Body of pancreas (tissue), 4 donors: ENCODE measurements at regions not wholly inside any gene's neighbourhood (a gene's known extent, or its start where the extent isn't known, plus 50 kb on each side); places are given as distances from the start of the nearest gene placed in this dataset.
"Not testable (repeated sequence)": the region's sequence is repeated elsewhere in the genome, so short reads cannot be mapped to it uniquely, and the experiment has no call there.

Experiments used
- ATAC-seq: fragments of 150-250 bp; one replicate; pipeline ENCODE4 v1.9.1; 2016
- DNase-seq, 4 donors: peaks; one replicate each; pipeline ENCODE4 v3.0.0-alpha.2; 2019
- H3K27ac ChIP-seq, 4 donors: fragments of 200-600 bp; sonication (generic); 1 replicate in 3 of 4; 2 replicates in 1 of 4; pipeline versions ENCODE4 v1.5.1 to v1.6.1; 2016 to 2019; ENCODE audit warnings: mild to moderate bottlenecking in 1 of 4, mixed read lengths in 1 of 4, moderate library complexity in 1 of 4
- H3K27me3 ChIP-seq, 2 donors: fragments of 200-600 bp; sonication (generic); one replicate each; pipeline ENCODE4 v1.6.0; 2016; ENCODE audit warnings: mild to moderate bottlenecking in 1 of 2
- H3K36me3 ChIP-seq, 2 donors: fragments of 200-600 bp; sonication (generic); replicated peaks in 1 of 2; 2 replicates each; pipeline ENCODE4 v1.5.1; 2016; ENCODE audit warnings: low read depth in 2 of 2; ENCODE audit not compliant: insufficient read depth in 1 of 2
- H3K4me1 ChIP-seq: fragments of 200-600 bp; sonication (generic); one replicate; pipeline ENCODE4 v1.6.0; 2016
- H3K4me3 ChIP-seq, 2 donors: fragments of 200-600 bp; sonication (generic); 1 replicate in 1 of 2; 2 replicates in 1 of 2; pipeline ENCODE4 v1.5.1; 2016 to 2019
- H3K9me3 ChIP-seq, 3 donors: fragments of 200-600 bp; sonication (generic); 1 replicate in 2 of 3; 2 replicates in 1 of 3; pipeline ENCODE4 v1.5.1; 2016
- CTCF ChIP-seq, 7 experiments: fragments of 450-650 bp in 4 of 7; fragments of 200-600 bp in 3 of 7; sonication (generic) in 3 of 7; IDR thresholded peaks; one replicate each; pipeline ENCODE4 v1.5.1; 2016 to 2019; ENCODE audit warnings: antibody characterized with exemption in 7 of 7
- POLR2A ChIP-seq, 3 donors: fragments of 450-650 bp; IDR thresholded peaks; one replicate each; pipeline ENCODE4 v1.6.1; 2016; ENCODE audit warnings: antibody characterized with exemption in 3 of 3, mild to moderate bottlenecking in 2 of 3
- WGBS, 2 donors: methylation state at CpG; one replicate each; pipeline ENCODE4 v1.1.5; 2017; 5-methylcytosine and 5-hydroxymethylcytosine counted together
- intact Hi-C: fragments of 100-400 bp; cut with DNase I; formaldehyde crosslinking; loops from one replicate; pipeline ENCODE4 v1.15.1; 2023

- ATAC-seq (peak; percentile 34), DNase-seq (peak in 3 of 4 donors; percentile 32 to 51 (median 47))
- Histone ChIP-seq H3K9me3 (peaks cover 0 to 4% (median 0%) of the 10 kb centered on the region in 3 donors), H3K27ac (no peak overlapping the region), H3K4me3 (no peak overlapping the region), H3K4me1 (no peaks in the 10 kb centered on the region), H3K27me3 (no peaks in the 10 kb centered on the region), H3K36me3 (no peaks in the 10 kb centered on the region)
- intact Hi-C loops: no loop called here
- 59 to 72% methylated on average over 7 to 9 of the region's 9 CpGs for WGBS, 2 donors
- no peak for TF ChIP-seq CTCF (IDR thresholded peaks at IDR 0.05)
- TF ChIP-seq POLR2A (IDR thresholded peaks at IDR 0.05): peak in 1 of 3 donors; percentile 23
Observed at GRCh38 chr15:20340331-20340811, 201.2 kb downstream of the GOLGA6L6 start.

- DNase-seq: peak in 1 of 4 donors; percentile 5
Observed at GRCh38 chr15:20339086-20339791, 202.4 kb downstream of the GOLGA6L6 start.

GRCh38 chr15:20338671-20339070 is 202.9 kb downstream of the GOLGA6L6 start:
- DNase-seq, H3K27ac ChIP-seq, H3K9me3 ChIP-seq, ATAC-seq, H3K4me3 ChIP-seq, H3K4me1 ChIP-seq, H3K36me3 ChIP-seq, H3K27me3 ChIP-seq, intact Hi-C loops: not testable (repeated sequence)
- 68 to 69% methylated on average over 12 to 13 of the region's 13 CpGs for WGBS, 2 donors

More at GRCh38 chr15:20339086-20339791, 202.4 kb downstream of the GOLGA6L6 start:
- H3K36me3 ChIP-seq, intact Hi-C loops, H3K4me3 ChIP-seq, H3K27me3 ChIP-seq, ATAC-seq, H3K9me3 ChIP-seq, H3K4me1 ChIP-seq, H3K27ac ChIP-seq: not testable (repeated sequence)
- 52 to 55% methylated on average over 16 to 17 of the region's 17 CpGs for WGBS, 2 donors

GRCh38 chr15:20337238-20337637 is 204.4 kb downstream of the GOLGA6L6 start:
- intact Hi-C loops, H3K4me1 ChIP-seq, DNase-seq, H3K27me3 ChIP-seq, H3K9me3 ChIP-seq, H3K36me3 ChIP-seq, H3K4me3 ChIP-seq, H3K27ac ChIP-seq, ATAC-seq: not testable (repeated sequence)
- WGBS, 2 donors: 79% methylated on average over 5 of the region's 5 CpGs

GRCh38 chr15:20334451-20334850 is 207.1 kb downstream of the GOLGA6L6 start:
- H3K9me3 ChIP-seq, DNase-seq, H3K36me3 ChIP-seq, intact Hi-C loops, ATAC-seq, H3K4me1 ChIP-seq, H3K27me3 ChIP-seq, H3K27ac ChIP-seq, H3K4me3 ChIP-seq: not testable (repeated sequence)
- 83 to 100% methylated on average over 1 to 2 of the region's 6 CpGs for WGBS, 2 donors

- H3K27me3 ChIP-seq, H3K4me1 ChIP-seq, H3K27ac ChIP-seq, ATAC-seq, DNase-seq, H3K4me3 ChIP-seq, H3K36me3 ChIP-seq, H3K9me3 ChIP-seq, intact Hi-C loops: not testable (repeated sequence)
- WGBS, 2 donors: no CpG with 5 or more reads among the region's 4 CpGs
Observed at GRCh38 chr15:20325751-20326150, 215.8 kb downstream of the GOLGA6L6 start.

- 27 to 32% methylated on average over 2 of the region's 2 CpGs for WGBS, 2 donors
- intact Hi-C loops, H3K4me1 ChIP-seq, H3K27me3 ChIP-seq, H3K27ac ChIP-seq, ATAC-seq, H3K9me3 ChIP-seq, H3K4me3 ChIP-seq, H3K36me3 ChIP-seq, DNase-seq: not testable (repeated sequence)
Observed at GRCh38 chr15:20317132-20317531, 224.5 kb downstream of the GOLGA6L6 start.

GRCh38 chr15:20311014-20311680 is 230.5 kb downstream of the GOLGA6L6 start:
- intact Hi-C loops, H3K36me3 ChIP-seq, H3K4me3 ChIP-seq, ATAC-seq, H3K27me3 ChIP-seq, H3K4me1 ChIP-seq, DNase-seq, H3K27ac ChIP-seq, H3K9me3 ChIP-seq: not testable (repeated sequence)
- 74 to 77% methylated on average over 12 to 15 of the region's 23 CpGs for WGBS, 2 donors
